Mesenchymal stem cell (in vitro differentiated cells and primary cell): ENCODE measurements at regions not wholly inside any gene's neighbourhood (a gene's known extent, or its start where the extent isn't known, plus 50 kb on each side); places are given as distances from the start of the nearest gene placed in this dataset.
A peak's percentile ranks its signal among the peaks of the same experiment; 100 is the strongest.

Experiments
- DNase-seq: peaks from one replicate; pipeline ENCODE4 v3.0.0-alpha.2; 2013
- H2AFZ ChIP-seq: one replicate; pipeline ENCODE4 v1.6.1; 2013; ENCODE audit warnings: low read depth, mild to moderate bottlenecking, control low read depth, inconsistent platforms, low read length, moderate library complexity
- H2AK5ac ChIP-seq: 2 replicates; pipeline ENCODE4 v1.6.1; 2013; ENCODE audit warnings: low read length, moderate library complexity, mild to moderate bottlenecking, inconsistent platforms; ENCODE audit not compliant: severe bottlenecking
- H2BK120ac ChIP-seq: one replicate; pipeline ENCODE4 v1.6.1; 2013; ENCODE audit warnings: low read depth, mild to moderate bottlenecking, inconsistent platforms, low read length, moderate library complexity
- H2BK12ac ChIP-seq, 2 experiments: one replicate each; pipeline ENCODE4 v1.6.1; 2013; ENCODE audit warnings: inconsistent platforms in 2 of 2, low read length in 2 of 2, mild to moderate bottlenecking in 2 of 2, moderate library complexity in 2 of 2, control low read depth in 1 of 2
- H2BK15ac ChIP-seq: one replicate; pipeline ENCODE4 v1.6.1; 2013; ENCODE audit warnings: mild to moderate bottlenecking, low read depth, inconsistent platforms; ENCODE audit not compliant: poor library complexity, severe bottlenecking
- H2BK5ac ChIP-seq: 2 replicates; pipeline ENCODE4 v1.6.1; 2013; ENCODE audit warnings: low read depth, mild to moderate bottlenecking, low read length, control low read depth, inconsistent platforms; ENCODE audit not compliant: poor library complexity, severe bottlenecking
- H3K14ac ChIP-seq, 2 experiments: one replicate each; pipeline ENCODE4 v1.6.1; 2013; ENCODE audit warnings: inconsistent platforms in 2 of 2, low read length in 2 of 2, control low read depth in 1 of 2, mild to moderate bottlenecking in 1 of 2, moderate library complexity in 1 of 2
- H3K18ac ChIP-seq, 2 experiments: one replicate each; pipeline ENCODE4 v1.6.1; 2013; ENCODE audit warnings: inconsistent platforms in 2 of 2, low read length in 2 of 2, control low read depth in 1 of 2, low read depth in 1 of 2, mild to moderate bottlenecking in 1 of 2
- H3K23ac ChIP-seq, 2 experiments: one replicate each; pipeline ENCODE4 v1.6.1; 2013; ENCODE audit warnings: inconsistent platforms in 2 of 2, low read length in 2 of 2, mild to moderate bottlenecking in 2 of 2, moderate library complexity in 2 of 2, control low read depth in 1 of 2
- H3K27ac ChIP-seq: 2 replicates; pipeline ENCODE4 v1.5.1; 2013; ENCODE audit warnings: mild to moderate bottlenecking, moderate library complexity, low read length, control low read depth, inconsistent platforms; ENCODE audit not compliant: poor library complexity, severe bottlenecking
- H3K27me3 ChIP-seq, 2 experiments: 2 replicates each; pipeline versions ENCODE4 v1.6.1 to v1.7.0; 2013; ENCODE audit warnings: low read length in 2 of 2, mild to moderate bottlenecking in 2 of 2, moderate library complexity in 2 of 2, control low read depth in 1 of 2, inconsistent platforms in 1 of 2; ENCODE audit not compliant: control insufficient read depth in 1 of 2, insufficient read depth in 1 of 2
- H3K36me3 ChIP-seq, 2 experiments: 2 replicates each; pipeline versions ENCODE4 v1.6.1 to v1.7.0; 2013; ENCODE audit warnings: low read length in 2 of 2, control low read depth in 1 of 2, inconsistent platforms in 1 of 2, low read depth in 1 of 2, mild to moderate bottlenecking in 1 of 2; ENCODE audit not compliant: insufficient read depth in 2 of 2, control insufficient read depth in 1 of 2
- H3K4ac ChIP-seq, 2 experiments: one replicate each; pipeline ENCODE4 v1.6.1; 2013; ENCODE audit warnings: inconsistent platforms in 2 of 2, low read length in 2 of 2, mild to moderate bottlenecking in 2 of 2, moderate library complexity in 2 of 2, control low read depth in 1 of 2, low read depth in 1 of 2
- H3K4me1 ChIP-seq: 2 replicates; pipeline ENCODE4 v1.6.1; 2013; ENCODE audit warnings: low read depth, low read length, control low read depth; ENCODE audit not compliant: control insufficient read depth, insufficient read depth
- H3K4me2 ChIP-seq: 2 replicates; pipeline ENCODE4 v1.6.1; 2013; ENCODE audit warnings: low read length, mild to moderate bottlenecking, inconsistent platforms; ENCODE audit not compliant: poor library complexity, severe bottlenecking
- H3K4me3 ChIP-seq, 2 experiments: 2 replicates each; pipeline versions ENCODE4 v1.5.1 to v1.7.0; 2013; ENCODE audit warnings: low read length in 2 of 2, mild to moderate bottlenecking in 2 of 2, control low read depth in 1 of 2, low read depth in 1 of 2; ENCODE audit not compliant: insufficient read depth in 1 of 2
- H3K79me1 ChIP-seq: replicated peaks from 2 replicates; pipeline ENCODE4 v1.6.1; 2013; ENCODE audit warnings: mild to moderate bottlenecking, control low read depth, low read length, inconsistent platforms; ENCODE audit not compliant: poor library complexity, severe bottlenecking
- H3K9ac ChIP-seq: 2 replicates; pipeline ENCODE4 v1.7.0; 2013; ENCODE audit warnings: mild to moderate bottlenecking, low read length, moderate library complexity
- H3K9me3 ChIP-seq: 2 replicates; pipeline ENCODE4 v1.7.0; 2013; ENCODE audit warnings: mild to moderate bottlenecking, low read length; ENCODE audit not compliant: control insufficient read depth
- H4K8ac ChIP-seq: one replicate; pipeline ENCODE4 v1.6.1; 2013; ENCODE audit warnings: inconsistent platforms, mild to moderate bottlenecking, low read length, moderate library complexity
- H4K91ac ChIP-seq: one replicate; pipeline ENCODE4 v1.6.1; 2013; ENCODE audit warnings: mild to moderate bottlenecking, low read length, inconsistent platforms
- WGBS: methylation state at CpG from one replicate; pipeline ENCODE4 v1.1.7; 2013; ENCODE audit warnings: mixed read lengths; 5-methylcytosine and 5-hydroxymethylcytosine counted together

GRCh38 chr3:104886220-104886995 is 480.3 kb upstream of the ALCAM start:
- no peak overlapping the region for H3K23ac ChIP-seq
- H2AK5ac ChIP-seq: no peak overlapping the region
- no peak overlapping the region for H2BK15ac ChIP-seq
- no peak overlapping the region for H2BK12ac ChIP-seq
- no peak overlapping the region for H2BK120ac ChIP-seq
- no peaks in the 10 kb centered on the region for H3K79me1 ChIP-seq
- no peaks in the 10 kb centered on the region for H3K27me3 ChIP-seq
- H3K9me3 ChIP-seq: no peaks in the 10 kb centered on the region
- no peak overlapping the region for H3K18ac ChIP-seq
- no peak overlapping the region for H3K4ac ChIP-seq
- H3K4me1 ChIP-seq: no peaks in the 10 kb centered on the region
- 100% methylated on average over 2 of the region's 4 CpGs for WGBS
- no peak overlapping the region for H2AFZ ChIP-seq
- no peak overlapping the region for H3K14ac ChIP-seq
- H4K91ac ChIP-seq: no peak overlapping the region
- no peak overlapping the region for H3K4me3 ChIP-seq
- DNase-seq: peak; percentile 17
- no peak overlapping the region for H3K9ac ChIP-seq
- no peaks in the 10 kb centered on the region for H3K36me3 ChIP-seq
- no peak overlapping the region for H3K4me2 ChIP-seq
- H2BK5ac ChIP-seq: no peak overlapping the region
- H4K8ac ChIP-seq: no peak overlapping the region
- H3K27ac ChIP-seq: no peak overlapping the region

DNA sequence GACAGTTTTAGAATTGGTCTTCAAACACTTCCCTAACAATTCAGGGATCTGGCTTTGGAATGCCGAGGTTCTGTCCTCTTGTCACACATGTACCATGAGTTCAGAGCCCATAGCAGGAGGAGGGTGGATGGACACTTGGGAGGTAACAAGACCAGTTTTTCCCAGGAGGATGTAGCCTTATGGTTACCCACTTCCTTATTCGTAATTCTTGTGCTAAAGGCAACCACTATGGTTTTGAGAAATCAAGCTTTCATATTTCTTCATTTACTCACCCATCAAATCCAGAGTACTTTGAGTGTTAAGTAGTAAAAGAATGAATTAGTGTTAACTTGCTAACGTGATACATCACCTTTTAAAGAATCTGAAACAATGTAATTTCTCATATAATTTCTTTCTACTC is 479.6 kb upstream of the ALCAM start:
- no peaks in the 10 kb centered on the region for H3K79me1 ChIP-seq
- H3K27me3 ChIP-seq: no peaks in the 10 kb centered on the region
- no peak overlapping the region for H3K27ac ChIP-seq
- H3K4ac ChIP-seq: no peak overlapping the region
- H2BK5ac ChIP-seq: no peak overlapping the region
- no peaks in the 10 kb centered on the region for H3K36me3 ChIP-seq
- no peak overlapping the region for H3K18ac ChIP-seq
- no peak overlapping the region for H2BK12ac ChIP-seq
- no peak overlapping the region for H3K4me2 ChIP-seq
- no peak overlapping the region for H4K8ac ChIP-seq
- DNase-seq: no peak
- H2AK5ac ChIP-seq: no peak overlapping the region
- H3K14ac ChIP-seq: no peak overlapping the region
- 100% methylated on average over 1 of the region's 3 CpGs for WGBS
- H2AFZ ChIP-seq: no peak overlapping the region
- H2BK15ac ChIP-seq: no peak overlapping the region
- no peaks in the 10 kb centered on the region for H3K4me1 ChIP-seq
- no peak overlapping the region for H3K9ac ChIP-seq
- no peak overlapping the region for H3K23ac ChIP-seq
- H2BK120ac ChIP-seq: no peak overlapping the region
- no peak overlapping the region for H4K91ac ChIP-seq
- H3K4me3 ChIP-seq: no peak overlapping the region
- no peaks in the 10 kb centered on the region for H3K9me3 ChIP-seq

- Histone ChIP-seq H4K8ac (no peak overlapping the region), H3K4me2 (no peak overlapping the region), H2BK120ac (no peak overlapping the region), H3K18ac (no peak overlapping the region), H2BK5ac (no peak overlapping the region), H3K27me3 (no peaks in the 10 kb centered on the region), H3K9me3 (no peaks in the 10 kb centered on the region), H2BK12ac (no peak overlapping the region), H3K9ac (no peak overlapping the region), H3K14ac (no peak overlapping the region), H3K79me1 (no peaks in the 10 kb centered on the region), H2AFZ (no peak overlapping the region), H3K27ac (no peak overlapping the region), H3K4me1 (no peaks in the 10 kb centered on the region), H4K91ac (no peak overlapping the region), H3K4ac (no peak overlapping the region), H2BK15ac (no peak overlapping the region), H3K4me3 (no peak overlapping the region), H2AK5ac (no peak overlapping the region), H3K23ac (no peak overlapping the region), H3K36me3 (no peaks in the 10 kb centered on the region)
- 77% methylated on average over 2 of the region's 2 CpGs for WGBS
- no peak for DNase-seq
Observed at GRCh38 chr3:104887619-104888018, 479.1 kb upstream of the ALCAM start.

DNA sequence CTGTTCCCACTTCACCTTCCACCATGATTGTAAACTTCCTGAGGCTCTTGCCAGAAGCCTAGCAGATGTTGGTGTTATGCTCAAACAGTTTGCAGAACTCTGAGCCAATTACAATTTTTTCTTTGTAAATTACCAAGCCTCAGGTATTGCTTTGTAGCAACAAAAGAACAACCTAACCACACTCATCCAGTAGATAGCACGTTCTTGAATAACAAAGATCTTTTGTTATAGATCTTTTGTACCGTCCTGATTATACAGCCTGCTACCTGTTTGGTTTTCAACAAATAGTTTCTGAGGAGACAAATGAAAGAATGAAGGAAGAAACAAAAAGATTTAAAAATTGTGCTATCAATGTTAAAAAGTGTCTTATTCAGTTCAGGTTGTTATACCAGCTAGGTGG is 474.7 kb upstream of the ALCAM start:
- H3K27me3 ChIP-seq: no peaks in the 10 kb centered on the region
- H3K23ac ChIP-seq: no peak overlapping the region
- H3K9ac ChIP-seq: no peak overlapping the region
- no peak overlapping the region for H4K91ac ChIP-seq
- no peaks in the 10 kb centered on the region for H3K9me3 ChIP-seq
- no peak overlapping the region for H3K4ac ChIP-seq
- no peak overlapping the region for H2AK5ac ChIP-seq
- no peak overlapping the region for H3K14ac ChIP-seq
- H3K4me1 ChIP-seq: no peaks in the 10 kb centered on the region
- no peak for DNase-seq
- H3K79me1 ChIP-seq: no peaks in the 10 kb centered on the region
- H2BK15ac ChIP-seq: no peak overlapping the region
- no peak overlapping the region for H3K18ac ChIP-seq
- no peak overlapping the region for H2AFZ ChIP-seq
- no peak overlapping the region for H3K4me3 ChIP-seq
- H2BK120ac ChIP-seq: no peak overlapping the region
- H3K4me2 ChIP-seq: no peak overlapping the region
- H3K36me3 ChIP-seq: no peaks in the 10 kb centered on the region
- no peak overlapping the region for H2BK5ac ChIP-seq
- H2BK12ac ChIP-seq: no peak overlapping the region
- H3K27ac ChIP-seq: no peak overlapping the region
- 100% methylated on average over 2 of the region's 2 CpGs for WGBS
- H4K8ac ChIP-seq: no peak overlapping the region
